Right lobe of liver (tissue), 4 donors: ENCODE measurements at regions not wholly inside any gene's neighbourhood (a gene's known extent, or its start where the extent isn't known, plus 50 kb on each side); places are given as distances from the start of the nearest gene placed in this dataset.

ENCODE experiments used
- CTCF ChIP-seq, 4 donors: fragments of 200-600 bp in 3 of 4; fragments of 450-650 bp in 1 of 4; IDR thresholded peaks; one replicate each; pipeline versions ENCODE4 v1.5.1 to v1.8.0; 2016 to 2022; ENCODE audit warnings: antibody characterized with exemption in 4 of 4, mild to moderate bottlenecking in 2 of 4
- POLR2A ChIP-seq: fragments of 450-650 bp; IDR thresholded peaks from one replicate; pipeline ENCODE4 v1.6.1; 2017; ENCODE audit warnings: antibody characterized with exemption, mild to moderate bottlenecking
- donor health status: DM: no; HTN: no; CAD: no.
- donor health status: DM: no; HTN: no; CAD: no.
- donor health status: DM: no; HTN: yes; CAD: no.

- no peak for TF ChIP-seq CTCF (IDR thresholded peaks at IDR 0.05)
- no peak for TF ChIP-seq POLR2A
Observed at GRCh38 chr2:8193146-8193545, 488.7 kb upstream of the ID2 start.
